Testis (tissue), 2 donors: ENCODE measurements at regions not wholly inside any gene's neighbourhood (a gene's known extent, or its start where the extent isn't known, plus 50 kb on each side); places are given as distances from the start of the nearest gene placed in this dataset.
A peak's percentile ranks its signal among the peaks of the same experiment; 100 is the strongest.

ENCODE experiments used
- DNase-seq: peaks from one replicate; pipeline ENCODE4 v3.0.0-alpha.2; 2019
- H3K27ac ChIP-seq, 2 donors: fragments of 200-600 bp; sonication (generic); one replicate each; pipeline ENCODE4 v1.5.1; 2019
- H3K27me3 ChIP-seq: fragments of 200-600 bp; sonication (generic); one replicate; pipeline ENCODE4 v1.5.1; 2019
- H3K36me3 ChIP-seq: fragments of 200-600 bp; sonication (generic); one replicate; pipeline ENCODE4 v1.5.1; 2017; ENCODE audit warnings: low read depth; ENCODE audit errors: missing control alignments
- H3K4me1 ChIP-seq: fragments of 200-600 bp; sonication (generic); one replicate; pipeline ENCODE4 v1.5.1; 2019
- H3K4me3 ChIP-seq, 2 donors: fragments of 200-600 bp; sonication (generic); one replicate each; pipeline ENCODE4 v1.5.1; 2017 to 2019
- H3K9me3 ChIP-seq: fragments of 200-600 bp; sonication (generic); one replicate; pipeline ENCODE4 v1.5.1; 2017
- POLR2A ChIP-seq: fragments of 450-650 bp; IDR thresholded peaks from one replicate; pipeline ENCODE4 v1.6.1; 2017; ENCODE audit warnings: antibody characterized with exemption, mild to moderate bottlenecking, moderate library complexity
- WGBS, 2 donors: methylation state at CpG; one replicate each; pipeline ENCODE4 v1.1.5; 2018; 5-methylcytosine and 5-hydroxymethylcytosine counted together
- intact Hi-C: fragments of 100-400 bp; cut with DNase I; formaldehyde crosslinking; loops from one replicate; pipeline ENCODE4 v1.15.1; 2023; ENCODE audit warnings: low total_unique reads
- TF ChIP-seq, protein P1 (sequence below), 3 experiments: fragments of 450-650 bp in 2 of 3; fragments of 200-600 bp in 1 of 3; sonication (generic) in 1 of 3; IDR thresholded peaks; one replicate each; pipeline ENCODE4 v1.5.1; 2016 to 2019; ENCODE audit warnings: antibody characterized with exemption in 3 of 3, mild to moderate bottlenecking in 2 of 3, moderate library complexity in 1 of 3

DNA sequence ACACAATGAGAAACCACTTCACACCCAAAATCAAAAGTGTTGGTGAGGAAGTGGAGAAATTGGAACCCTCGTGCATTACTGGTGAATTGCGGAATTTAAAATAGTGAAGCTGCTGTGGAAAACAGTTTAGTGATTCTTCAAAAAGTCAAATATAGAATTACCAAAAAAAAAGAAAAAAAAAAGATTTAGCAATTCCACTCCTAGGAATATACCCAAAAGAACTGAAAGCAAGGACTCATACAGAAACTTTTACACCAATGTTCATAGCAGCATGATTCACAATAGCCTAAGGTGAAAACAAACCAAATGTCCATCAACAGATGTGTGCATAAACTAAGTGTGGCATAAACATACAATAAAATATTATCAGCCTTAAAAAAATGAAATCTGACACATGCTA, 364.3 kb upstream of the FAM241A start:
- DNase-seq = no peak
- no peak overlapping the region for H3K27ac ChIP-seq
- 91 to 98% methylated on average over 2 of the region's 2 CpGs for WGBS, 2 donors
- no peaks in the 10 kb centered on the region for H3K4me1 ChIP-seq
- no peak overlapping the region for H3K4me3 ChIP-seq
- H3K27me3 ChIP-seq = no peaks in the 10 kb centered on the region
- intact Hi-C loops = no loop called here
- no peaks in the 10 kb centered on the region for H3K9me3 ChIP-seq
- no peaks in the 10 kb centered on the region for H3K36me3 ChIP-seq
- TF ChIP-seq, protein P1, sequence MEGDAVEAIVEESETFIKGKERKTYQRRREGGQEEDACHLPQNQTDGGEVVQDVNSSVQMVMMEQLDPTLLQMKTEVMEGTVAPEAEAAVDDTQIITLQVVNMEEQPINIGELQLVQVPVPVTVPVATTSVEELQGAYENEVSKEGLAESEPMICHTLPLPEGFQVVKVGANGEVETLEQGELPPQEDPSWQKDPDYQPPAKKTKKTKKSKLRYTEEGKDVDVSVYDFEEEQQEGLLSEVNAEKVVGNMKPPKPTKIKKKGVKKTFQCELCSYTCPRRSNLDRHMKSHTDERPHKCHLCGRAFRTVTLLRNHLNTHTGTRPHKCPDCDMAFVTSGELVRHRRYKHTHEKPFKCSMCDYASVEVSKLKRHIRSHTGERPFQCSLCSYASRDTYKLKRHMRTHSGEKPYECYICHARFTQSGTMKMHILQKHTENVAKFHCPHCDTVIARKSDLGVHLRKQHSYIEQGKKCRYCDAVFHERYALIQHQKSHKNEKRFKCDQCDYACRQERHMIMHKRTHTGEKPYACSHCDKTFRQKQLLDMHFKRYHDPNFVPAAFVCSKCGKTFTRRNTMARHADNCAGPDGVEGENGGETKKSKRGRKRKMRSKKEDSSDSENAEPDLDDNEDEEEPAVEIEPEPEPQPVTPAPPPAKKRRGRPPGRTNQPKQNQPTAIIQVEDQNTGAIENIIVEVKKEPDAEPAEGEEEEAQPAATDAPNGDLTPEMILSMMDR (IDR thresholded peaks at IDR 0.05) = no peak
- no peak for TF ChIP-seq POLR2A

DNA sequence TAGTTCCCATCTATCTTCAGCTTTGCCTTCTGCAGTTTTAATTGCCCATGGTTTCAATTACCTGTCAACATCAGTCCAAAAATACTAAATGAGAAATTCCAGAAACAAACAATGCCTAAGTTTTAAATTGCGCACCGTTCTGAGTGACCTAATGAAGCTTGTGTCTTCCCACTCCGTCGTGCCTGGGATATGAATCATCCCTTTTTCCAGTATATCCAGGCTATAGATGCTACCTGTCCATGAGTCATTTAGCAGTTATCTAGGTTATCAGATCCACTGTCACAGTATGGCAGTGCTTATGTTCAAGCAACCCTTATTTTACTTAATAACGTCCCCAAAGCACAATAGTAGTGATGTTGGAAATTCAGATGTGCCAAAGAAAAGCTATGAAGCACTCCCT, 363.6 kb upstream of the FAM241A start:
- Histone ChIP-seq H3K4me1 (no peaks in the 10 kb centered on the region), H3K27ac (no peak overlapping the region), H3K27me3 (no peaks in the 10 kb centered on the region), H3K9me3 (no peaks in the 10 kb centered on the region), H3K4me3 (no peak overlapping the region), H3K36me3 (no peaks in the 10 kb centered on the region)
- intact Hi-C loops = no loop called here
- TF ChIP-seq POLR2A = no peak
- TF ChIP-seq, protein P1 (IDR thresholded peaks at IDR 0.05) = no peak
- WGBS, 2 donors = 81 to 85% methylated on average over 5 of the region's 5 CpGs
- DNase-seq = no peak

DNA sequence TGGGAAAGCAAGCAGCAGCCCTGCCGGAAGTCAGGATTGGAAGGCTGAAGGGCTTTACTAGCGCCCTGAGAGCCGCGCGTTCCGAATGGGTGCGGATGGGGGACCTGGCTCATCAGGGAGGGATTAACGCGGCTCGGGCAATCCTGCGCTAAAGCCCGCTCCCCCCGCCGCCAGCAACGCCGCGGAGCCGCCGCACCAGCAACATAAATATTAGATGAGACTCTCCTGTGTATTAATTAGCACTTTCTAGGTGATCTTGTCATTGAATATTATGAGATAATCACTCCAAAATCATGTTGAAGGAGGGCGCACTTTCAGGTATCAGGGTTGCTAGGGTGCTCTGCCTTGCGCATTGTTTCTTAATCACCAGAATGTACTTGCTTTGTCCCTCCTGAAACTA, 357.2 kb upstream of the FAM241A start:
- 8 to 14% methylated on average over 21 of the region's 21 CpGs for WGBS, 2 donors
- peak overlapping the region in 1 of 2 donors; percentile 18 for H3K4me3 ChIP-seq
- H3K4me1 ChIP-seq = no peaks in the 10 kb centered on the region
- H3K9me3 ChIP-seq = no peaks in the 10 kb centered on the region
- no peak for DNase-seq
- TF ChIP-seq, protein P1 (IDR thresholded peaks at IDR 0.05) = no peak
- no peak for TF ChIP-seq POLR2A
- H3K36me3 ChIP-seq = no peaks in the 10 kb centered on the region
- intact Hi-C loops = no loop called here
- H3K27me3 ChIP-seq = no peaks in the 10 kb centered on the region
- H3K27ac ChIP-seq = no peak overlapping the region

DNA sequence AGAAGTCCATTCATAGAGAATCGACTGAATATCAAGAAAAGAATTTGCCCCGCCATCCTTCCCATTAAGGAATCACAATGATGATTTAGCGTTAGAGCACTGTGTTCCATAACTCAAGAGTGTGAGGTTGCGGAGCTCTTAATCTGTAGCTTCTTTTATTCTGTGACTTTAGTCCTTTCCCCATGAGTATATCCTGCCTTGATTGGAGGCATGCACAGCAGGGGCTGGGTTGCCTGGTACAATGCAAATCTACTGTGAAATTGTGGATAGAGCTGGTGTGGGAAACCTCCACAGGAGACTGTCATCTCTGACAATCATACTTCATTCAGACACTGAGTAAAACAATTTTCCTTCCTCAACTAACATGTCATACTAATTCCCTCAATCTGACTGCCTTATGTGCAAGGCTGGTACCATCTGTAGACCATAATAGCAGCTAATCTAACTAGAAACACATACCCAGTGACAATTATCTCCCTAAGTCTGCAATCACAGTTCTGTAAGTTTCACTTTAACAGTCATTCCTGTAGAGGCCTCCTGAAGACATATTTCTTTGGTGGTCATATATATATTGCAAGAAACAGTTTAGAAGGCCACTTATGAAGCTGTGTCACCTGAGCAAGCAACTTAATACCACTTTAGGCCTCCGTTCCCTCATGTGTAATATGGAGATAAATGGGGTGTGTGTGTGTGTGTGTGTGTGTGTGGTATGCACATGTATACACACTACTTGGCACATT, 355.2 kb upstream of the FAM241A start:
- Histone ChIP-seq H3K9me3 (no peaks in the 10 kb centered on the region), H3K4me3 (no peak overlapping the region), H3K27me3 (no peaks in the 10 kb centered on the region), H3K36me3 (no peaks in the 10 kb centered on the region), H3K4me1 (no peaks in the 10 kb centered on the region), H3K27ac (no peak overlapping the region)
- no peak for TF ChIP-seq POLR2A
- TF ChIP-seq, protein P1 (IDR thresholded peaks at IDR 0.05) = no peak
- no peak for DNase-seq
- intact Hi-C loops = no loop called here
- WGBS, 2 donors = 93 to 96% methylated on average over 5 of the region's 5 CpGs

DNA sequence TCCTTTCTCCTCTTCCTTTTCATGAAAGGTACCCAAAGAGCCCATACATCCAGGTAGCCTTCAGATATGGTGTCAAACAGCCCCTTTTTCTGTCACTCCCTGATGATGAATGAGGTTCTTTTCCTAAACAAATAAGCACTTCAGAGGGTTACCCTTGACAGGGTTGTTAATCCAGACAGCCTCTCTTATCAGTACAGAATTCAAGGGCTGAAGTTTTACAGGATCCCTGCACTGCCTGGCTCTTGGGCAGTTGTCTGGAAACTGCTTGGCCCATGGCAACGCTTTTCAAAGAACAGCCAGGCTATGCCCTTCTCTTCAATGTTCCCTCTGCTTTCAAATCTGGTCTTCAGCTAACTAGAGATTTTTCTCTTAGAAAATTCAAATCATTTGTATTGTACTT, 352.6 kb upstream of the FAM241A start:
- H3K27ac ChIP-seq = no peak overlapping the region
- no peaks in the 10 kb centered on the region for H3K27me3 ChIP-seq
- TF ChIP-seq POLR2A = no peak
- TF ChIP-seq, protein P1 (IDR thresholded peaks at IDR 0.05) = no peak
- no peaks in the 10 kb centered on the region for H3K36me3 ChIP-seq
- intact Hi-C loops = no loop called here
- H3K4me1 ChIP-seq = no peaks in the 10 kb centered on the region
- 38 to 45% methylated on average over 1 of the region's 1 CpG for WGBS, 2 donors
- DNase-seq = no peak
- H3K9me3 ChIP-seq = no peaks in the 10 kb centered on the region
- H3K4me3 ChIP-seq = no peak overlapping the region
